KMS-11 (cell line): ENCODE measurements at regions not wholly inside any gene's neighbourhood (a gene's known extent, or its start where the extent isn't known, plus 50 kb on each side); places are given as distances from the start of the nearest gene placed in this dataset.

Experiments used
- H2AFZ ChIP-seq: fragments of 200-600 bp; sonication (generic); 2 replicates; pipeline ENCODE4 v1.6.1; 2016; ENCODE audit warnings: antibody characterized with exemption, mixed run types, low read depth
- H3K27ac ChIP-seq: fragments of 200-600 bp; sonication (generic); 2 replicates; pipeline ENCODE4 v1.6.1; 2016; ENCODE audit warnings: mild to moderate bottlenecking, mixed run types
- H3K27me3 ChIP-seq: fragments of 200-600 bp; sonication (generic); 2 replicates; pipeline ENCODE4 v1.6.1; 2017; ENCODE audit warnings: mild to moderate bottlenecking, low read depth, mixed run types, moderate library complexity; ENCODE audit not compliant: insufficient read depth
- H3K36me3 ChIP-seq: fragments of 200-600 bp; sonication (generic); 2 replicates; pipeline ENCODE4 v1.6.1; 2017; ENCODE audit warnings: mild to moderate bottlenecking, mixed run types; ENCODE audit not compliant: insufficient read depth
- H3K4me1 ChIP-seq: fragments of 200-600 bp; sonication (generic); 2 replicates; pipeline ENCODE4 v1.6.1; 2016; ENCODE audit warnings: mild to moderate bottlenecking, low read depth, mixed run types; ENCODE audit not compliant: poor library complexity, severe bottlenecking
- H3K4me2 ChIP-seq: fragments of 200-600 bp; sonication (generic); 2 replicates; pipeline ENCODE4 v1.7.0; 2016; ENCODE audit warnings: mild to moderate bottlenecking, mixed run types
- H3K4me3 ChIP-seq: fragments of 200-600 bp; sonication (generic); IDR thresholded peaks from 2 replicates; pipeline ENCODE4 v1.6.1; 2017; ENCODE audit warnings: low read depth, low read length, mixed read lengths; ENCODE audit not compliant: insufficient read depth
- H3K79me2 ChIP-seq: fragments of 200-600 bp; sonication (generic); 2 replicates; pipeline ENCODE4 v1.6.1; 2016; ENCODE audit warnings: low read depth, mixed run types; ENCODE audit not compliant: insufficient read depth
- H3K9ac ChIP-seq: fragments of 200-600 bp; sonication (generic); 2 replicates; pipeline ENCODE4 v1.6.1; 2016; ENCODE audit warnings: mild to moderate bottlenecking, mixed run types
- H4K20me1 ChIP-seq: fragments of 200-600 bp; sonication (generic); 2 replicates; pipeline ENCODE4 v1.6.1; 2016; ENCODE audit warnings: mild to moderate bottlenecking, mixed run types; ENCODE audit not compliant: insufficient read depth
- CTCF ChIP-seq: fragments of 200-600 bp; sonication (generic); conservative IDR thresholded peaks from 2 replicates; pipeline ENCODE4 v1.6.1; 2017; ENCODE audit warnings: low read depth, mild to moderate bottlenecking, antibody characterized with exemption, low read length, moderate library complexity, mixed read lengths

- Histone ChIP-seq H3K4me2 (peak overlapping the region; percentile 89), H3K4me1 (peaks cover 81% of the 10 kb centered on the region), H3K9ac (peak overlapping the region; percentile 54)
Observed at GRCh38 chr1:239913141-239913585, 178.5 kb upstream of the FMN2 start.

GRCh38 chr1:239914751-239915231 lies 176.9 kb upstream of the FMN2 start:
- Histone ChIP-seq H2AFZ (peak overlapping the region; percentile 48; the same call in 1 of the 2 replicates), H3K27ac (peak overlapping the region; percentile 93), H3K4me3 (peak overlapping the region; percentile 70), H3K9ac (peak overlapping the region; percentile 40), H3K36me3 (no peaks in the 10 kb centered on the region), H3K4me1 (peaks cover 89% of the 10 kb centered on the region), H3K27me3 (no peaks in the 10 kb centered on the region), H4K20me1 (no peaks in the 10 kb centered on the region), H3K79me2 (no peaks in the 10 kb centered on the region), H3K4me2 (peak overlapping the region; percentile 89)
- no peak for TF ChIP-seq CTCF

More at GRCh38 chr1:239913141-239913585, 178.5 kb upstream of the FMN2 start:
- Histone ChIP-seq H3K4me3 (peak overlapping the region; percentile 43), H3K36me3 (no peaks in the 10 kb centered on the region), H3K27ac (peak overlapping the region; percentile 93), H2AFZ (peak overlapping the region; percentile 58; the same call in 1 of the 2 replicates), H4K20me1 (no peaks in the 10 kb centered on the region), H3K79me2 (no peaks in the 10 kb centered on the region), H3K27me3 (no peaks in the 10 kb centered on the region)
- no peak for TF ChIP-seq CTCF

GRCh38 chr1:239918634-239919033 lies 173.0 kb upstream of the FMN2 start:
- Histone ChIP-seq H3K79me2 (no peaks in the 10 kb centered on the region), H2AFZ (no peak overlapping the region), H4K20me1 (no peaks in the 10 kb centered on the region), H3K36me3 (no peaks in the 10 kb centered on the region), H3K9ac (no peak overlapping the region), H3K4me3 (no peak overlapping the region), H3K4me1 (peaks cover 66% of the 10 kb centered on the region), H3K27me3 (no peaks in the 10 kb centered on the region), H3K4me2 (no peak overlapping the region), H3K27ac (no peak overlapping the region)
- no peak for TF ChIP-seq CTCF

GRCh38 chr1:239920214-239920613 lies 171.5 kb upstream of the FMN2 start:
- no peaks in the 10 kb centered on the region for H3K36me3 ChIP-seq
- no peak overlapping the region for H3K27ac ChIP-seq
- H3K4me1 ChIP-seq: peaks cover 55% of the 10 kb centered on the region
- H4K20me1 ChIP-seq: no peaks in the 10 kb centered on the region
- H3K4me3 ChIP-seq: no peak overlapping the region
- H2AFZ ChIP-seq: no peak overlapping the region
- H3K79me2 ChIP-seq: no peaks in the 10 kb centered on the region
- no peak overlapping the region for H3K4me2 ChIP-seq
- TF ChIP-seq CTCF: no peak
- no peak overlapping the region for H3K9ac ChIP-seq
- no peaks in the 10 kb centered on the region for H3K27me3 ChIP-seq
